ENCODE measurements at regions not wholly inside any gene's neighbourhood (a gene's known extent, or its start where the extent isn't known, plus 50 kb on each side); places are given as distances from the start of the nearest gene placed in this dataset.

GRCh38 chr4:144310535-144310934 is 170.0 kb upstream of the GYPA start:
- no peak for TF ChIP-seq POLR2A (IDR thresholded peaks at IDR 0.05; ENCODE audit: low read depth, low read length)
- no peak for TF ChIP-seq POLR2AphosphoS5 (IDR thresholded peaks at IDR 0.05; ENCODE audit: low read depth, low read length)
- TF ChIP-seq POU2F2 (IDR thresholded peaks at IDR 0.05; ENCODE audit: low read depth, low read length): no peak
- no peak for TF ChIP-seq TAF1 (IDR thresholded peaks at IDR 0.05; ENCODE audit: low read depth, low read length)
